SKM-1 treated with dmso at 0.1 percent for 144 hours (cell line): ENCODE measurements at regions not wholly inside any gene's neighbourhood (a gene's known extent, or its start where the extent isn't known, plus 50 kb on each side); places are given as distances from the start of the nearest gene placed in this dataset.

Experiments
- DNase-seq: peaks from one replicate; lab custom pipeline; 2025; ENCODE audit not compliant: unreplicated experiment; lab: John Stamatoyannopoulos, UW

DNA sequence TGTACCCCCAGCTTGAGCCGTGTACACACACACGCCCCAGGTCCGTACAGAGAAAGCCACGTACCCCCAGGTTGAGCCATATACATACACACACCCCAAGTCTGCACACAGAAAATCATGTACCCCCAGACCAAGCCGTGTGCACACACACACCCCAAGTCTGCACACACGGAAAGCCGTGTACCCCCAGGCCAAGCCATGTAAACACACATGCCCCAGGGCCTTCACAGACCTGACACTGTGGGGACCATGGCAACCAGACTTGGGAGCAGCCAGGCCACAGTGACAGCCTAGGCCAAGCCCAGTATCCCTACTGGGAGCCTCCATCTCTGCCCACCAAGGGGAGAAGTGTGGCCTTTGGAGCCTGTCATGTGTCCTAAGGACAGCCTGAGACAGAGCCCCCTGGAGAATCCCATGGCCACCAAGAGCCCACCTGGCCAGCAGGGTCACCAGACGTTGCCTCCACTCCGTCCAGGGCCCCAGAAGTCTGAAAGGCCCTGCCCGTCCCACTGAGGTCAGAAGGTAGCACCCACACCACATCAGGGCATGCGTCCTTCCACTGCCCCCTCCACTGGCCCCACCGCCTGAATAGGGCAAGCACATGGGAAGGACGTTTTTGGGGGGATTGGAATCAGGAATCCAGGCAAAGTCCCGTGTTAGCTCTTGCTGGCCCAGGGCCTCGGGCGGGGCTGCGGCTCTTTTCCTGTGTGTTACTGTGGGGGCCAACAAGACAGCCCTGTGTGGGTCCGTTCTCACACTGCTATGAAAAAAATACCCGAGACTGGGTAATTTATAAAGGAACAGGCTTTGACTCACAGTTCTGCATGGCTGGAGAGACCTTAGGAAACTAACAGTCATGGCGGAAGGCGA is 636.7 kb downstream of the TBC1D22A start:
- DNase-seq, result no peak

DNA sequence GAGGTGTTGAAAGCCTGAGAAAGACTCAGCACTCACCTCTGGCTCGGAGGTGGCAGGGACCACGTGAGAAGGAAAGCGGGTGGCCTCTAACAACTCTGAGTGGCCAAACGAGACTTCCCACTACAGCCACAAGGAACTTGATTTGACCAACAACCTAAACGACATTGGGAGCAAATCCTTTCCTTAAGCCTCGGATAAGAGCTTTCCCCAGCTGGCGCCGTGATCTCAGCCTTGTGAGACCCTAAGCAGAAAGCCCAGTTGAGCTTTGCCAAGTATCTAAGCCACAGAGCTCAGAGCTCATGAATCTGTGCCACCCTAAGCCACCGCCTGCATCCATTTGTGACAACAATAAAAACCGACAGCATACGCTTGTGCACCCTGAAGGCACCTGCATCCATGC is 636.0 kb downstream of the TBC1D22A start:
- DNase-seq, result no peak

GRCh38 chr22:47397673-47398072 is 635.2 kb downstream of the TBC1D22A start:
- no peak for DNase-seq

- no peak for DNase-seq
Measured at GRCh38 chr22:47396515-47396914, 634.1 kb downstream of the TBC1D22A start.

DNA sequence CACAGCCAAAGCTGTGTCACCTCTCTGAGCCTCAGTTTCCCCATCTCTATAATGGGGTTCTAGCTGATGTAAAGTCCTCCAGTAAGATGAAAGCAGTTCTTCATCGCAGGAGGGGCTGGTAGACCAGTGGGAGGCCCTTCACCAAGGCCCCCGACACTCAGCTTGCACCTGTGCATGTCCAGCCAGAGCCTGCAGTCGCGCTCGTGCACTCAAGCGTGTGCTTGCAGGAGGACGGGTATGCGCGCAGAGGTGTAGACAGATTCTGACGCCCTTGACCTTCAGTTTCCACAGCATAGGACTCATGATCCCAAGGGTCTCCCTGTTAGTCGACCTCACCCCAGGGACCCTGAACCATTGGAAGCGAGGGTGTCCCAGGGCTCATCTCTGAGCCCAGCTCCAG is 633.7 kb downstream of the TBC1D22A start:
- no peak for DNase-seq

DNA sequence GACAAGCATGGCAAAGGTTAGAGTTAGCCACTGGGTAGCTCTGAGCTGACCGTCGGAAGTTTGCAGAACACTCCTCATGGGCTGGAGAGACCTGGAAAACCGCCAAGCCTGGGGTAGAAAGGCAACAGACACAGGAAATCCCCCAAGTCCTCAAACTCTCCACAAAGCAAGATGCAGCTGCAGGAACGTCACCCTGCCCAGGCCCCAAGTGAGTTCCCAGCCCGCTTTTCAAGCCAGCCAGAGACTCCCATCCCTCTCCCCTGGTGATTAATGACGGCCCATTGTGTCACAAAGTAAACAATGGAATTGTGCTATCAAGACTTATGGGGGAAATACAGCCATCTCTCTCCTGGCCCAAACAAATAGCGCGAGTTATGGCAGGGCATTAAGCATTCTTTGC is 633.0 kb downstream of the TBC1D22A start:
- DNase-seq, result no peak

- no peak for DNase-seq
Measured at GRCh38 chr22:47394504-47395440, 632.3 kb downstream of the TBC1D22A start.

- no peak for DNase-seq
Measured at GRCh38 chr22:47393191-47393590, 630.7 kb downstream of the TBC1D22A start.

GRCh38 chr22:47392729-47393128 is 630.3 kb downstream of the TBC1D22A start:
- DNase-seq, result no peak

GRCh38 chr22:47392054-47392347 is 629.6 kb downstream of the TBC1D22A start:
- DNase-seq, result no peak

GRCh38 chr22:47391169-47392053 is 629.0 kb downstream of the TBC1D22A start:
- DNase-seq, result no peak

DNA sequence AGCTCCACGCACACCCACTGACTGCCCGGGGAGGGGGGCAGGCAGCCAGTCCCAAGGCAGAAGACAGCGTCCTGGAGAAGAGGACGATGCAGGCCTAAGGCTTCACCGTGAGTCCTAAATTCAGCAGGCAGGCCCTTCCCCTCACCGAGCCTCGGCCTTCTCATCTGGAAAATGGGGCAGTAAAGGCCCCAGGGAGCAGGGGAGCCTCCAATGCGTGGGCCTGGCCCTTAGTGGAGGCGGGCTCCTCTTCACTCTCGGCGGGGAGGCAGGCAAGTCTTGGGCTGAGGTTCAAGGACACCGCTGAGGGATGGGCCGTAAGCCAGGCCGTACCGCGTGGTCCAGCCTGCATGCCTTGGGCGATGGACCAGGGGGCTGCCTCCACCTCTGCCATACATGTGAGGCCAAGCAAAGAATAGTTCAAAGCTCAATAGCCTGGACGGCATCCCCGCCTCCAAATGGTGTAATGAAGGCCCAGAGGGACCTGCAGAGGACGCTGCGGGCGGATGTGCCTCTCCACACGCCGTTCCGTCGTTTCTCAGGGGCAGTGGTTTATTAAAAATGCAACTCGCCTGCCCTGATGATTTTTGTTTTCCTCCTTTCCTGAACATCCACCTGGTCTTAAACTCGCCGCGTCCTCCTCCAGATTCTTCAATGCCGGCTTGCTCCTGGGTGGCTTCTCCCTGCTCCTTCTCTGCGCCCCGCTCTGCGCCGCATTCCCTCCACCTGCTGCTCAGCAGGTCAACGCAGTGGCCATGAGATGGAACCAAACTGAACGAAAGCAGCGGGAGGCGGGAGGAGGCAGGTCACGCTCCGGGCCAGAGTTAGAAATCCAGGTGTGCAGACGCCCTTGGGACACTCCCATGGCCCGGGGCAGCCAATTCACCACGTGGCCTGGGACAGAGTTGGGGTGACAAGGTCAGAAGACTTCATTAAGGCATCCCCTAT is 627.8 kb downstream of the TBC1D22A start:
- no peak for DNase-seq

DNA sequence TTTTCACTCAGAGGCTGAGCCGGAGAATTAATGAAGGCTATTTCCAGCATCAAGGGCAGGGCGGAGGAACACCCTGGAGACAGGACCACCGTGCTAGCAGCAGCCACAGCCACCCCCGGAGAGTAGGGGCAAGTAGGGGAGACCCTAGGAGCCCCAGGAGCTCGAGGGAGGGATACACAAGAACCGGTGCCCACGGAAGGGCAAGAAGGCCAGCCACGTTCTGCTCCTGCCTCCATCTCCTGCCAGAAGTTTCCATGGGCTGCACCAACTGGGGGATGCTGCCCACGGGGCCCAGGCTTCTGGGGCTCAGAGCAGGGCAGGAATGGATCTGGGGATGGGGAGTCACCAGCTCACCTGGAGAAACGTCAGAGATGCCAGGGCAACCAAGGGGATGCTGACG is 626.8 kb downstream of the TBC1D22A start:
- DNase-seq, result no peak

DNA sequence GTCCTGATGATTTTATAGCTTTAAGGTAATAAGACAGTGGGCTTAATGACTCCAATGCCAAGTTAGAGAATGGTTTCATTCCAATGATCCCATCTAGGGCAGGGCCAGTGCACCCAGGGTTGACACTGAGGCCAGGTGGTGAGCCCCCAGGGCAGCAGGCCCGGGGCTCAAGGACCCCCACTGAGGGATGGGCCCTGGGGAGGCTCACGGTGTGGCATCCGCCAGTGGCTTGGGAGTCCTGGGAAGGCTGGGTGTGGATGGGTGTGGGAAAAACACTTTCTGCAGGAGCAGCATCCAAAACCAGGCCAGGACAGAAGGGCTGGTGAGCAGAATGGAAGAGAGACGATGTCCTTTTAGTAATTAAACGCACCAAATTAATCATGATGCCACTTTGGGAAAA is 626.3 kb downstream of the TBC1D22A start:
- DNase-seq, result no peak

DNA sequence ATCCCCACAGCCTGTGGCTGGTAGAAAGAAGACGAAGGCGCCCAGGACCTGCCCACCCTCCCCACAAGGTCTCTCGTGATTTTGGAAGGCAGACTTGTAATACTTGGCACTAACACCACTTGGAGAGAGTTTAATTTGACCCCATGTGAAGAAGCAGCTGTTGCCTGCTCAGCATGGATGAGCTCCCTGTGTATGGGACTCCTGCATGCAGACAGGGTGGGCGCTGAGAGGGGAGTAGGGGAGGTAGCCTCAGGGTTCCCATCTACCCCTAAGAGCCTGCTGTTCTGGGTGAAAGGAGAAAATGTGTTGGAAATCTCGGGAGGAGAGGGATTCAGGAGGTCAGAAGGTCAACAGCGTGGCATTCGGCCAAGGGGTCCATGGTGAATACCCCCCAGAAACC is 625.9 kb downstream of the TBC1D22A start:
- DNase-seq, result no peak

GRCh38 chr22:47386812-47387510 is 624.5 kb downstream of the TBC1D22A start:
- DNase-seq, result no peak

DNA sequence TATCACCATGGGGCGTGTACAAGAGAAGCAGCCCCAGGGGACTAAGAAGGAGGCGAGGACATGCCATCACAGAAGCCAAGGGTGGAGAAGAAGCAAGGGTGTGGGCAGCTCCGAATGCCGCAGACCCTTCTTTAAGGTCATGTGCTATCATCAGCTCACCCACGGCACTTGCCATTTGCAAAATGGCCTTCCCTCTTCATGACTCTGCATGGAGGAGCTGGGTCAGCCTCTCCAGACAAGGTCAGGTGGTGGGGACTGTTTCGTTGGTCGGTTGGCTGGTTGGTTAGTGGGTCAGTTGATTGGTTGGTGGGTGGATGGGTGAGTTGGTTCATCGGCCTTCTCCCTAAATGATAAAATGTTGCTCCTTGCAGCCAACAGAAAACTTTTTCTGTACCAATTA is 622.5 kb downstream of the TBC1D22A start:
- DNase-seq, result no peak

DNA sequence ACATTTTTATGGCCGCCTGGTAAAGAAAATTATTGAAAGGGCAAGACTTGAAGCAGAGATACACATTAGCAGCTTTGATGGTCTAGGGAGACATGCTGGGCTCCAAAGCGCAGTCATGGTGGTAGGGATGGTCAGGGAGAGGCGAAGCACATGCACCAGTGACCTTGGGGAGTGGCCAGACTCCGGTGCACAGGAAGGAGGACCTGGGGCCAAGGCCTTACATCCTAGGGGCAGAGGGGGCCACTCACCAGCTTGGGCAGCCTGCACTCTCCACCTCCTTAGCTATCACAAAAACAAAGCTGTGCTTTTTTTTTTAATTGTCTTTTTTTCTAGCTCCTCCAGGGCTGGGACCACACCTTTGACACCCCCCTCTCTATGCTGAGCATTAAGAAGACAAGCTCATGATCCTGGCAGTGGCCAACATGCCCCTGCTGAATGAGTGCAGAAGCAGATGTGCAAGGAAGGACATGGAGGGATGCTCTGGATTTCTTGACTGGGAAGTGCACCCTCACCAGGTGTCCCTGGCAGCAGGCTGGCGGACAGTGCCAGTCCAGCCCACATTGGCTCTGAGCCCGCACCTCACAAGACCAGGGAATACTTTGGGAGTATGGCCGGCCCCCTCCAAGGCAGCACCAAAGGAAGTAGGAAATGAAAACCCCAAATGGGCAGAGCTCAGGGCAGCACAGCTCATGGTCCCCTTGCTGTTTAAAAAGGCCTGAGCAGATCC is 619.9 kb downstream of the TBC1D22A start:
- no peak for DNase-seq

DNA sequence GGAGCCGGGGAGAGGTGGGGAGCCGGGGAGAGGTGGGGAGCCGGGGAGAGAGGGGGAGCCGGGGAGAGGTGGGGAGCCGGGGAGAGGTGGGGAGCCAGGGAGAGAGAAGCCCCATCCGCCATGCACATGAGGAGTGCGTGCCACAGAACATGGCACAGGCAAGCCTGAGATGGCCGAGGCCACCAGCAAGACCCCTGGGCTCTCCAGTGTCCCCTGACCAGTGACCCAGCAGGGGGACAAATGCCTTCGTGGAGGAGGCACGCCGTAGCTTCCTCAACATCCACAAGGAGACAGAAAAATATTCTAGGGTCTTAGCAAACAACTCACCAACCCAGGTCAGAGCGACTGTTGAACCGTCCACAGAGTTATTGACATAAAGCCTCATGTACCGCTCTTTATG is 618.8 kb downstream of the TBC1D22A start:
- DNase-seq, result no peak
